ENCODE measurements at regions not wholly inside any gene's neighbourhood (a gene's known extent, or its start where the extent isn't known, plus 50 kb on each side); places are given as distances from the start of the nearest gene placed in this dataset.

DNA sequence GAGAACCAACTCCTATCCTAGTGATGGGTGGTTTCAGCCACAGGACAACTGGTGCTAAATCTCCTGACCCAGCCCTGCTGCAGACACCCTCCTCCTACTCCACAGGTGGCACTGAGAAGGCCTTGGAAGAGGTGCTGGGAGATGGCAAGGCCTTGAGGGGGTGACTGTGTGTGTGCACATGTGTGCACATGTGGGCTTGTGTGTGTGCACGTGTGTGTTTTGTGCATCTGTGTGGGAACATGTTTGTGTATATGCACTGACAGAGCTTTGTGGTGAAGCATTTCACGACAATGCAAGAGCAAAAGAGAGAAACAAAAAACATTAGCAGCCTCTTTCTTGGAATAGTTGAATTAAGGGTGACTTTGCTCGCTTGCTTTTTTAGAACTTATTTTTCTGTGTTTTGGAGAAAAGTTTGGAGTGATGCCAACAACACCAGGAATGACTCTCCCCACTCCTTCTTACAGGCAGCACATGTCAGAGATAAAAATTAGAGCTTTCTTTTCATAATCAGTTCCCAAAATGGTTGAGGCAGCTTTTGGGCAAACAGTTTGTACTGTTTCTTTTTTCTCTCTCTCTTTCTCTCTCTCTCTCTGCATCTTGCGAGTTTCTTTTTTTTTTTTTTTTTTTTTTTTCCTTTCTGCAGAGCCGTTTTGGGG lies 69.5 kb downstream of the SEC61G start:
- TF ChIP-seq, protein P1, sequence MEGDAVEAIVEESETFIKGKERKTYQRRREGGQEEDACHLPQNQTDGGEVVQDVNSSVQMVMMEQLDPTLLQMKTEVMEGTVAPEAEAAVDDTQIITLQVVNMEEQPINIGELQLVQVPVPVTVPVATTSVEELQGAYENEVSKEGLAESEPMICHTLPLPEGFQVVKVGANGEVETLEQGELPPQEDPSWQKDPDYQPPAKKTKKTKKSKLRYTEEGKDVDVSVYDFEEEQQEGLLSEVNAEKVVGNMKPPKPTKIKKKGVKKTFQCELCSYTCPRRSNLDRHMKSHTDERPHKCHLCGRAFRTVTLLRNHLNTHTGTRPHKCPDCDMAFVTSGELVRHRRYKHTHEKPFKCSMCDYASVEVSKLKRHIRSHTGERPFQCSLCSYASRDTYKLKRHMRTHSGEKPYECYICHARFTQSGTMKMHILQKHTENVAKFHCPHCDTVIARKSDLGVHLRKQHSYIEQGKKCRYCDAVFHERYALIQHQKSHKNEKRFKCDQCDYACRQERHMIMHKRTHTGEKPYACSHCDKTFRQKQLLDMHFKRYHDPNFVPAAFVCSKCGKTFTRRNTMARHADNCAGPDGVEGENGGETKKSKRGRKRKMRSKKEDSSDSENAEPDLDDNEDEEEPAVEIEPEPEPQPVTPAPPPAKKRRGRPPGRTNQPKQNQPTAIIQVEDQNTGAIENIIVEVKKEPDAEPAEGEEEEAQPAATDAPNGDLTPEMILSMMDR (IDR thresholded peaks at IDR 0.05), result no peak
- TF ChIP-seq EZH2 (IDR thresholded peaks at IDR 0.05), result no peak
